ENCODE measurements at regions not wholly inside any gene's neighbourhood (a gene's known extent, or its start where the extent isn't known, plus 50 kb on each side); places are given as distances from the start of the nearest gene placed in this dataset.

DNA sequence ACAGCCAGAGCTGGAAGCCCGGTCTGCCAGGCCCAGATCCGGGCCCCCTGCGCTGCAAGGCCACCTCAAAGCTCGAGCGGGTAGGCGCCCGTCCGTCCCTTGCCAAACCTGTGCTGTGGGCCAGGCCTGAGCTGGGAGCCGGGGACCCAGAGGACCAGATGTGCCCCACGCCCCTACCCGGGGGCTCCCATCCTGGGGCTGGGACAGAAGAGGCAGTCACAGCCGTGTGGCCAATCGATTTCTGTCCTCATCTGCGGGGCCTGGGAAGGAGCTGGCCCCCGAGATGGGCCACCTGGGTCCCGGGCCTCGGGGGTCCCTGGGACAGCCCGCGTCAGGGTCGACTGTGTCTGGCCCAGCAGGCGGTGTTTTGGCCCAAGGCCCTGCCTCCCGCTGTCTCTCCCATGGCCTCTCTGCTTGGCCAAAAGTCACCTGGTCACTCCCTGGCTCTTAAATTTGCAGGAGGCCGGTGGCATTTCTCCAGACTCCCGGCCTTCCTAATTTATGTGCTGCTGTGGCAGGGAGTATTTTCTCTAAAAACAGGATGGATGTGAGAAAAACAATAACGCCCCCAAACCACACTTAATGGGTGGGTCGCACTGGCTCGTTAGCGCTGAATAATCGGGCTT, 63.8 kb downstream of the UNCX start:
- TF ChIP-seq EZH2 (optimal IDR thresholded peaks at IDR 0.05; ENCODE audit: low read depth, low read length), result no peak
- TF ChIP-seq, protein P1, sequence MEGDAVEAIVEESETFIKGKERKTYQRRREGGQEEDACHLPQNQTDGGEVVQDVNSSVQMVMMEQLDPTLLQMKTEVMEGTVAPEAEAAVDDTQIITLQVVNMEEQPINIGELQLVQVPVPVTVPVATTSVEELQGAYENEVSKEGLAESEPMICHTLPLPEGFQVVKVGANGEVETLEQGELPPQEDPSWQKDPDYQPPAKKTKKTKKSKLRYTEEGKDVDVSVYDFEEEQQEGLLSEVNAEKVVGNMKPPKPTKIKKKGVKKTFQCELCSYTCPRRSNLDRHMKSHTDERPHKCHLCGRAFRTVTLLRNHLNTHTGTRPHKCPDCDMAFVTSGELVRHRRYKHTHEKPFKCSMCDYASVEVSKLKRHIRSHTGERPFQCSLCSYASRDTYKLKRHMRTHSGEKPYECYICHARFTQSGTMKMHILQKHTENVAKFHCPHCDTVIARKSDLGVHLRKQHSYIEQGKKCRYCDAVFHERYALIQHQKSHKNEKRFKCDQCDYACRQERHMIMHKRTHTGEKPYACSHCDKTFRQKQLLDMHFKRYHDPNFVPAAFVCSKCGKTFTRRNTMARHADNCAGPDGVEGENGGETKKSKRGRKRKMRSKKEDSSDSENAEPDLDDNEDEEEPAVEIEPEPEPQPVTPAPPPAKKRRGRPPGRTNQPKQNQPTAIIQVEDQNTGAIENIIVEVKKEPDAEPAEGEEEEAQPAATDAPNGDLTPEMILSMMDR (IDR thresholded peaks at IDR 0.05; ENCODE audit: low read length), result no peak
